HEK293T (cell line): ENCODE measurements at regions not wholly inside any gene's neighbourhood (a gene's known extent, or its start where the extent isn't known, plus 50 kb on each side); places are given as distances from the start of the nearest gene placed in this dataset.

Experiments used
- ARNT ChIP-seq: fragments of 450-650 bp; IDR thresholded peaks from 2 replicates; pipeline ENCODE4 v1.6.1; 2017; ENCODE audit warnings: mild to moderate bottlenecking
- BHLHE40 ChIP-seq: fragments of 450-650 bp; IDR thresholded peaks from 2 replicates; pipeline ENCODE4 v1.6.1; 2016; ENCODE audit warnings: mild to moderate bottlenecking, moderate library complexity, borderline replicate concordance
- FOXM1 ChIP-seq: fragments of 450-650 bp; IDR thresholded peaks from 2 replicates; pipeline ENCODE4 v1.6.1; 2017; ENCODE audit warnings: mild to moderate bottlenecking, borderline replicate concordance
- NFRKB ChIP-seq: fragments of 450-650 bp; IDR thresholded peaks from 2 replicates; pipeline ENCODE4 v1.6.1; 2016; ENCODE audit warnings: mild to moderate bottlenecking, moderate library complexity
- SP1 ChIP-seq: fragments of 450-650 bp; IDR thresholded peaks from 2 replicates; pipeline ENCODE4 v1.6.1; 2017
- SUZ12 ChIP-seq: fragments of 450-650 bp; IDR thresholded peaks from 2 replicates; pipeline ENCODE4 v1.6.1; 2016; ENCODE audit warnings: mild to moderate bottlenecking
- ZNF384 ChIP-seq: fragments of 450-650 bp; IDR thresholded peaks from 2 replicates; pipeline ENCODE4 v1.6.1; 2016

DNA sequence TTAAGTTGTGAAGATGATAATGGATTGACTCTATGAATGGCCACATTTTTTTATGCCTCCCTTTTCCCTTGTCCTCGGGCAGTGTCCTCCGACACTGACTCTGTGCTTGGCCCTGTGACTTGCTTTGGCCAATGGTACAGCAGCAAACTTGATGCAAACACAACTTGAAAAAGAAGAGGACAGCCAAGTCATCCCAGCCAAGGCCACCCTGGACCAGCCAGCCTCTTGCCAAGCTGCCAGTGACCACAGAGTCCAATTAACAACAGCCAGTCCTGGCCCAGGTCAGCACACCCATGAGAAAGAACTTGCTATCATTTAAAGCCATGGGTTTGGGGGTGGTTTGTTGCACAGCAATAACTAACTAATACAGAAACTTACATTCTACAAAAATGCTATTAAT lies 63.4 kb upstream of the SLC35C1 start:
- no peak for TF ChIP-seq FOXM1
- no peak for TF ChIP-seq BHLHE40
- no peak for TF ChIP-seq NFRKB
- no peak for TF ChIP-seq SP1
- no peak for TF ChIP-seq SUZ12
- no peak for TF ChIP-seq ARNT
- TF ChIP-seq ZNF384, result no peak
